Activated CD8-positive, alpha-beta memory T cell treated with anti-CD3 and anti-CD28 coated beads for 24 hours (primary cell): ENCODE measurements at regions not wholly inside any gene's neighbourhood (a gene's known extent, or its start where the extent isn't known, plus 50 kb on each side); places are given as distances from the start of the nearest gene placed in this dataset.

ENCODE experiments used
- DNase-seq: peaks from one replicate; pipeline ENCODE4 v3.0.0-alpha.2; 2020

GRCh38 chr7:142311876-142312275 is 54.0 kb upstream of the PRSS58 start:
- DNase-seq: no peak

- DNase-seq: no peak
Observed at GRCh38 chr7:142308918-142309317, 51.1 kb upstream of the PRSS58 start.

- no peak for DNase-seq
Observed at GRCh38 chr7:142308326-142308725, 50.5 kb upstream of the PRSS58 start.
